Endothelial cell of umbilical vein (primary cell): ENCODE measurements at regions not wholly inside any gene's neighbourhood (a gene's known extent, or its start where the extent isn't known, plus 50 kb on each side); places are given as distances from the start of the nearest gene placed in this dataset.

Experiments
- BruUV-seq: library from RNA; stranded (reverse); fragments of 400-500 nt; replicated peaks from 2 replicates; lab custom pipeline; 2021; lab: Mats Ljungman, UMichigan
- CTCF ChIA-PET: fragments of 300-600, 350-600 bp; sonication (Branson Sonifier 250); formaldehyde crosslinking; loops from one replicate; lab custom pipeline; 2021; ENCODE audit warnings: antibody characterized with exemption, inconsistent platforms; lab: Charles Lee
- POLR2A ChIA-PET: fragments of 300-600, 350-600 bp; sonication (Branson Sonifier 250); formaldehyde crosslinking; loops from one replicate; lab custom pipeline; 2021; ENCODE audit warnings: antibody characterized with exemption, inconsistent platforms; lab: Charles Lee
- DNase-seq: peaks from one replicate; pipeline ENCODE4 v3.0.0-alpha.2; 2011; ENCODE audit warnings: low read depth, low spot score
- FAIRE-seq: peaks from 2 replicates; lab custom pipeline; 2011; peaks lifted over from hg19 to GRCh38; lab: Jason Lieb, UNC
- H2AFZ ChIP-seq: 2 replicates; pipeline ENCODE4 v1.6.0; 2012; ENCODE audit warnings: low read depth, low read length, control low read depth, inconsistent platforms
- H3K27ac ChIP-seq: 2 replicates; pipeline ENCODE4 v1.5.1; 2011; ENCODE audit warnings: low read depth, mild to moderate bottlenecking, control low read depth, low read length, moderate library complexity; ENCODE audit not compliant: insufficient read depth
- H3K27me3 ChIP-seq, 2 experiments: 2 replicates each; pipeline versions ENCODE4 v1.6.0 to v1.6.1; 2011; ENCODE audit warnings: low read length in 2 of 2, mixed read lengths in 1 of 2; ENCODE audit not compliant: control insufficient read depth in 2 of 2, insufficient read depth in 2 of 2
- H3K36me3 ChIP-seq, 2 experiments: 2 replicates in 1 of 2; 3 replicates in 1 of 2; pipeline ENCODE4 v1.5.1; 2011; ENCODE audit warnings: low read length in 2 of 2, mild to moderate bottlenecking in 1 of 2, moderate library complexity in 1 of 2; ENCODE audit not compliant: control insufficient read depth in 2 of 2, insufficient read depth in 2 of 2; ENCODE audit errors: extremely low read depth in 1 of 2
- H3K4me1 ChIP-seq: 3 replicates; pipeline ENCODE4 v1.5.1; 2011; ENCODE audit warnings: mild to moderate bottlenecking, low read length; ENCODE audit not compliant: control insufficient read depth, insufficient read depth; ENCODE audit errors: extremely low read depth
- H3K4me2 ChIP-seq: 2 replicates; pipeline ENCODE4 v1.6.1; 2011; ENCODE audit warnings: low read length, control low read depth, mixed read lengths; ENCODE audit not compliant: insufficient read depth
- H3K4me3 ChIP-seq, 3 experiments: fragments of 200-600 bp in 1 of 3; sonication (generic), shearing (Covaris generic) in 1 of 3; replicated peaks in 1 of 3; 2 replicates each; pipeline ENCODE4 v1.5.1; 2011 to 2016; ENCODE audit warnings: control low read depth in 3 of 3, low read length in 3 of 3, mild to moderate bottlenecking in 2 of 3, inconsistent platforms in 1 of 3, low read depth in 1 of 3, moderate library complexity in 1 of 3; ENCODE audit not compliant: insufficient read depth in 1 of 3
- H3K79me2 ChIP-seq: 2 replicates; pipeline ENCODE4 v1.6.0; 2012; ENCODE audit warnings: low read length, inconsistent platforms; ENCODE audit not compliant: control insufficient read depth, insufficient read depth
- H3K9ac ChIP-seq: replicated peaks from 2 replicates; pipeline ENCODE3; 2011; ENCODE audit warnings: low read length, control low read depth; ENCODE audit not compliant: insufficient read depth; ENCODE audit errors: extremely low read depth
- H3K9me1 ChIP-seq: replicated peaks from 3 replicates; pipeline ENCODE4 v1.6.0; 2011; ENCODE audit warnings: mild to moderate bottlenecking, low read length; ENCODE audit not compliant: control insufficient read depth, insufficient read depth; ENCODE audit errors: extremely low read depth
- H3K9me3 ChIP-seq: replicated peaks from 2 replicates; pipeline ENCODE4 v1.5.1; 2012; ENCODE audit warnings: low read length, inconsistent platforms; ENCODE audit not compliant: control insufficient read depth, insufficient read depth
- H4K20me1 ChIP-seq: replicated peaks from 2 replicates; pipeline ENCODE3; 2011; ENCODE audit warnings: mild to moderate bottlenecking, low read length; ENCODE audit not compliant: control insufficient read depth, insufficient read depth; ENCODE audit errors: extremely low read depth
- EZH2 ChIP-seq: IDR thresholded peaks from 2 replicates; pipeline ENCODE4 v1.6.1; 2012; ENCODE audit warnings: borderline replicate concordance, low read depth, mild to moderate bottlenecking, moderate library complexity, low read length, inconsistent platforms; ENCODE audit not compliant: severe bottlenecking
- FOS ChIP-seq: IDR thresholded peaks from 2 replicates; pipeline ENCODE4 v1.6.1; 2011; ENCODE audit warnings: mild to moderate bottlenecking, low read length, moderate library complexity, borderline replicate concordance; ENCODE audit not compliant: insufficient read depth
- GATA2 ChIP-seq: IDR thresholded peaks from 2 replicates; pipeline ENCODE4 v1.7.0; 2011; ENCODE audit warnings: low read depth, mild to moderate bottlenecking, moderate library complexity, mixed read lengths, low read length; ENCODE audit not compliant: insufficient read length, insufficient read depth
- JUN ChIP-seq: IDR thresholded peaks from 2 replicates; pipeline ENCODE4 v1.6.1; 2011; ENCODE audit warnings: borderline replicate concordance, low read depth; ENCODE audit not compliant: insufficient read length, insufficient read depth
- MYC ChIP-seq: IDR thresholded peaks from one replicate; pipeline ENCODE4 v1.6.1; 2011; ENCODE audit warnings: mild to moderate bottlenecking, low read depth, low read length
- POLR2A ChIP-seq: IDR thresholded peaks from 2 replicates; pipeline ENCODE4 v1.6.1; 2012; ENCODE audit warnings: low read depth, mild to moderate bottlenecking, control low read depth, low read length
- POLR2AphosphoS5 ChIP-seq: IDR thresholded peaks from 2 replicates; pipeline ENCODE4 v1.6.1; 2012; ENCODE audit warnings: low read depth, mild to moderate bottlenecking, control low read depth, low read length, moderate library complexity; ENCODE audit not compliant: insufficient read depth
- dilution Hi-C: fragments of 300-500 bp; cut with MboI; formaldehyde crosslinking; loops from one replicate; pipeline ENCODE4 v1.15.0; 2019; ENCODE audit warnings: low sequenced_read_pairs; ENCODE audit not compliant: extremely low pct_ligation_motif_present
- intact Hi-C: fragments of 100-400 bp; cut with micrococcal nuclease; formaldehyde crosslinking; loops from one replicate; pipeline ENCODE4 v1.10.0; 2022
- TF ChIP-seq, protein P1 (sequence below), 2 donors: IDR thresholded peaks; 1 replicate in 1 of 2; 2 replicates in 1 of 2; pipeline ENCODE4 v1.5.1; 2011; ENCODE audit warnings: low read length in 2 of 2, mild to moderate bottlenecking in 2 of 2, moderate library complexity in 2 of 2, control low read depth in 1 of 2, inconsistent platforms in 1 of 2, low read depth in 1 of 2; ENCODE audit not compliant: insufficient read depth in 1 of 2; ENCODE audit errors: extremely low read depth in 1 of 2
- TF ChIP-seq, protein P2 (sequence below): IDR thresholded peaks from 2 replicates; pipeline ENCODE4 v1.6.1; 2011; ENCODE audit not compliant: insufficient read depth, insufficient read length

DNA sequence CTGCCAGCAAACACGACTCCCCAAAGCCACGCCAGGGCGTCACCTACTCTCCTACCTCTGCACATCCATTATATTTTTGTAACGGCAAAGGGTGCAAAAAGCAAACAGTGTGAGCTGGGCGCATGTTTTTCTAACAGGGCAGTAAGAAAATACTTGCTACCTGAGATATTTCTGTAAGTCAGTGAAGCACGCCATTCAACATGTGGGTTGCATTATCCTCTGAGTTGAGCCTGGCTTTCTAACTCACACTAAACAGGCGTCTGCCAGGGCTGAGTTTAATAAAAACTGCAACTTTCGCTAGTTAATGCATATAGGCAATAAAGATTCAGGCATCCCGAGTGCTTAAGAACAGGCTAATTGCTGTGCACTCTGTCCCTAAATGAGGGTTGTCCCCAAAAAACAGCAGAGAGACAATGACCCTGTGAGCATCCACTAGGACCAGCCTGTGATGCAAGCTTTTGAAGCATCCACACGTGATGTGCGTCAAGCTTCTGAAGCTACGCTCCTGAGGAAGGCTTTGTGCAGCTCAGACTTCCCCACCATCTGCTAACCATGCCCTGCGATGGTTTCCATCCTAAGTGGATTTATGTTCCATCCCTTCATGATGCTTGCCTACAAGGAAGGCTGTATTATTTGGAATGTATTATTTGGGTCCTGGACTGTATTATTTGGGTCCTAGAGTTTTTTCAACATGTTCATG lies 70.0 kb upstream of the SIM2 start:
- no peaks in the 10 kb centered on the region for H3K79me2 ChIP-seq
- CTCF ChIA-PET = interaction anchor here (2.0 to 2.6 kb wide), 3 partner anchors 42 to 299 kb away, joined by 11 to 102 read pairs (median 15); no protein-coding TSS in a partner anchor
- H3K4me3 ChIP-seq = no peak overlapping the region
- FAIRE-seq (no peak), DNase-seq (no peak)
- POLR2A ChIA-PET = no interaction called here
- no peak overlapping the region for H3K9ac ChIP-seq
- peaks cover 12 to 13% of the 10 kb centered on the region in 2 experiments for H3K27me3 ChIP-seq
- H4K20me1 ChIP-seq = no peaks in the 10 kb centered on the region
- H3K27ac ChIP-seq = no peak overlapping the region
- no peaks in the 10 kb centered on the region for H3K36me3 ChIP-seq
- dilution Hi-C loops (no loop called here), intact Hi-C loops (no loop called here)
- no peaks in the 10 kb centered on the region for H3K9me3 ChIP-seq
- TF ChIP-seq GATA2 (no peak), POLR2AphosphoS5 (no peak), EZH2 (no peak), FOS (no peak), MYC (no peak), POLR2A (no peak), JUN (no peak)
- TF ChIP-seq, protein P1, sequence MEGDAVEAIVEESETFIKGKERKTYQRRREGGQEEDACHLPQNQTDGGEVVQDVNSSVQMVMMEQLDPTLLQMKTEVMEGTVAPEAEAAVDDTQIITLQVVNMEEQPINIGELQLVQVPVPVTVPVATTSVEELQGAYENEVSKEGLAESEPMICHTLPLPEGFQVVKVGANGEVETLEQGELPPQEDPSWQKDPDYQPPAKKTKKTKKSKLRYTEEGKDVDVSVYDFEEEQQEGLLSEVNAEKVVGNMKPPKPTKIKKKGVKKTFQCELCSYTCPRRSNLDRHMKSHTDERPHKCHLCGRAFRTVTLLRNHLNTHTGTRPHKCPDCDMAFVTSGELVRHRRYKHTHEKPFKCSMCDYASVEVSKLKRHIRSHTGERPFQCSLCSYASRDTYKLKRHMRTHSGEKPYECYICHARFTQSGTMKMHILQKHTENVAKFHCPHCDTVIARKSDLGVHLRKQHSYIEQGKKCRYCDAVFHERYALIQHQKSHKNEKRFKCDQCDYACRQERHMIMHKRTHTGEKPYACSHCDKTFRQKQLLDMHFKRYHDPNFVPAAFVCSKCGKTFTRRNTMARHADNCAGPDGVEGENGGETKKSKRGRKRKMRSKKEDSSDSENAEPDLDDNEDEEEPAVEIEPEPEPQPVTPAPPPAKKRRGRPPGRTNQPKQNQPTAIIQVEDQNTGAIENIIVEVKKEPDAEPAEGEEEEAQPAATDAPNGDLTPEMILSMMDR (IDR thresholded peaks at IDR 0.05; ENCODE audit: extremely low read depth in 1 of 2, insufficient read depth in 1 of 2, low read depth in 1 of 2, low read length in 2 of 2) = no peak
- TF ChIP-seq, protein P2, sequence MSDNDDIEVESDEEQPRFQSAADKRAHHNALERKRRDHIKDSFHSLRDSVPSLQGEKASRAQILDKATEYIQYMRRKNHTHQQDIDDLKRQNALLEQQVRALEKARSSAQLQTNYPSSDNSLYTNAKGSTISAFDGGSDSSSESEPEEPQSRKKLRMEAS = no peak
- BruUV-seq = no TSS peak
- H3K4me1 ChIP-seq = no peaks in the 10 kb centered on the region
- no peaks in the 10 kb centered on the region for H3K9me1 ChIP-seq
- H2AFZ ChIP-seq = no peak overlapping the region
- no peak overlapping the region for H3K4me2 ChIP-seq
